ENCODE measurements at regions not wholly inside any gene's neighbourhood (a gene's known extent, or its start where the extent isn't known, plus 50 kb on each side); places are given as distances from the start of the nearest gene placed in this dataset.

- Histone ChIP-seq H3K4me1 (peaks cover 0 to 52% (median 35%) of the 10 kb centered on the region in 6 donors), H3K27me3 (replicated peaks in 1 of 7) (no peaks in the 10 kb centered on the region), H3K4me3 (no peak overlapping the region), H3K9me3 (peaks cover 0 to 8% (median 0%) of the 10 kb centered on the region in 8 donors), H3K27ac (peak overlapping the region in 7 of 8 donors; percentile 24 to 86 (median 62)), H3K36me3 (no peaks in the 10 kb centered on the region)
- WGBS, 5 donors = 19 to 37% (median 23%) methylated on average over 5 of the region's 5 CpGs
- DNase-seq = no peak
- TF ChIP-seq CTCF (IDR thresholded peaks at IDR 0.05 in 8 of 11, conservative IDR thresholded peaks at IDR 0.05 in 3 of 11) (peak in 6 of 11 experiments; percentile 12 to 54 (median 27)), POLR2A (IDR thresholded peaks at IDR 0.05) (no peak), POLR2AphosphoS5 (IDR thresholded peaks at IDR 0.05) (peak in 1 of 3 donors; percentile 62)
- intact Hi-C loops (cut with DNase I; ENCODE audit: low total_unique reads) = no loop called here
Measured at GRCh38 chr9:91150998-91151717, 210.6 kb downstream of the AUH start.

- intact Hi-C loops (cut with DNase I; ENCODE audit: low total_unique reads) = no loop called here
- Histone ChIP-seq H3K27me3 (replicated peaks in 1 of 7) (no peaks in the 10 kb centered on the region), H3K9me3 (peaks cover 0 to 8% (median 0%) of the 10 kb centered on the region in 8 donors), H3K36me3 (no peaks in the 10 kb centered on the region), H3K27ac (peak overlapping the region in 6 of 8 donors; percentile 55 to 86 (median 66)), H3K4me3 (no peak overlapping the region), H3K4me1 (peaks cover 0 to 47% (median 35%) of the 10 kb centered on the region in 6 donors)
- WGBS, 5 donors = 55 to 67% (median 57%) methylated on average over 4 of the region's 4 CpGs
- no peak for DNase-seq
- TF ChIP-seq CTCF (IDR thresholded peaks at IDR 0.05 in 8 of 11, conservative IDR thresholded peaks at IDR 0.05 in 3 of 11) = no peak
- no peak for TF ChIP-seq POLR2AphosphoS5 (IDR thresholded peaks at IDR 0.05)
- TF ChIP-seq POLR2A (IDR thresholded peaks at IDR 0.05) = no peak
Measured at GRCh38 chr9:91151718-91152095, 210.0 kb downstream of the AUH start.

- no peak overlapping the region for H3K4me3 ChIP-seq
- no peaks in the 10 kb centered on the region for H3K36me3 ChIP-seq
- no peak for DNase-seq
- no peak for TF ChIP-seq POLR2AphosphoS5 (IDR thresholded peaks at IDR 0.05)
- H3K4me1 ChIP-seq = peaks cover 0 to 26% (median 18%) of the 10 kb centered on the region in 6 donors
- peak overlapping the region in 2 of 8 donors; percentile 44 to 77 for H3K27ac ChIP-seq
- WGBS, 5 donors = 90 to 100% (median 99%) methylated on average over 3 of the region's 3 CpGs
- no peaks in the 10 kb centered on the region for H3K27me3 ChIP-seq (replicated peaks in 1 of 7)
- peaks cover 0 to 6% (median 0%) of the 10 kb centered on the region in 8 donors for H3K9me3 ChIP-seq
- intact Hi-C loops (cut with DNase I; ENCODE audit: low total_unique reads) = no loop called here
Measured at GRCh38 chr9:91154686-91155085, 207.0 kb downstream of the AUH start.

GRCh38 chr9:91155181-91155580, 206.5 kb downstream of the AUH start:
- peaks cover 0 to 30% (median 19%) of the 10 kb centered on the region in 6 donors for H3K4me1 ChIP-seq
- intact Hi-C loops (cut with DNase I; ENCODE audit: low total_unique reads) = no loop called here
- peak overlapping the region in 3 of 8 donors; percentile 43 to 77 (median 44) for H3K27ac ChIP-seq
- peaks cover 0 to 6% (median 0%) of the 10 kb centered on the region in 8 donors for H3K9me3 ChIP-seq
- TF ChIP-seq POLR2AphosphoS5 (IDR thresholded peaks at IDR 0.05) = no peak
- TF ChIP-seq CTCF (IDR thresholded peaks at IDR 0.05 in 8 of 11, conservative IDR thresholded peaks at IDR 0.05 in 3 of 11) = no peak
- no peak for TF ChIP-seq POLR2A (IDR thresholded peaks at IDR 0.05)
- WGBS, 5 donors = 80 to 94% (median 91%) methylated on average over 5 to 6 of the region's 6 CpGs
- no peak overlapping the region for H3K4me3 ChIP-seq
- no peaks in the 10 kb centered on the region for H3K27me3 ChIP-seq (replicated peaks in 1 of 7)
- no peaks in the 10 kb centered on the region for H3K36me3 ChIP-seq
- no peak for DNase-seq
